Kidney (tissue), 13 donors: ENCODE measurements at regions not wholly inside any gene's neighbourhood (a gene's known extent, or its start where the extent isn't known, plus 50 kb on each side); places are given as distances from the start of the nearest gene placed in this dataset.

Experiments used
- DNase-seq, 5 donors: peaks; one replicate each; pipeline ENCODE4 v3.0.0-alpha.2; 2013 to 2020
- FAIRE-seq: peaks from 2 replicates; lab custom pipeline; 2012; peaks lifted over from hg19 to GRCh38; lab: Jason Lieb, UNC
- H3K27ac ChIP-seq, 2 donors: one replicate each; pipeline ENCODE4 v1.7.0; 2013; ENCODE audit warnings: low read depth in 2 of 2, low read length in 2 of 2, inconsistent platforms in 1 of 2
- H3K27me3 ChIP-seq: one replicate; pipeline ENCODE4 v1.7.1; 2013; ENCODE audit warnings: low read length, inconsistent platforms; ENCODE audit not compliant: control insufficient read depth, insufficient read depth
- H3K36me3 ChIP-seq, 3 donors: one replicate each; pipeline versions ENCODE4 v1.7.0 to v1.7.1; 2013; ENCODE audit warnings: low read length in 3 of 3, control low read depth in 1 of 3, inconsistent platforms in 1 of 3; ENCODE audit not compliant: insufficient read depth in 3 of 3, control insufficient read depth in 2 of 3
- H3K4me1 ChIP-seq, 3 donors: one replicate each; pipeline versions ENCODE4 v1.7.0 to v1.7.1; 2013; ENCODE audit warnings: low read length in 3 of 3, inconsistent platforms in 1 of 3, low read depth in 1 of 3; ENCODE audit not compliant: control insufficient read depth in 2 of 3, insufficient read depth in 2 of 3
- H3K4me3 ChIP-seq, 3 donors: one replicate each; pipeline versions ENCODE4 v1.7.0 to v1.8.1; 2013; ENCODE audit warnings: low read length in 3 of 3, control low read depth in 1 of 3, inconsistent platforms in 1 of 3
- H3K9ac ChIP-seq, 3 donors: one replicate each; pipeline versions ENCODE4 v1.7.0 to v1.7.1; 2013; ENCODE audit warnings: low read length in 3 of 3, control low read depth in 1 of 3, inconsistent platforms in 1 of 3
- H3K9me3 ChIP-seq, 3 donors: one replicate each; pipeline versions ENCODE4 v1.7.0 to v1.7.1; 2013; ENCODE audit warnings: low read length in 3 of 3, control low read depth in 1 of 3, inconsistent platforms in 1 of 3; ENCODE audit not compliant: control insufficient read depth in 2 of 3, insufficient read depth in 1 of 3
- CTCF ChIP-seq: IDR thresholded peaks from 3 replicates; pipeline ENCODE4 v1.5.1; 2012; ENCODE audit warnings: mild to moderate bottlenecking, moderate library complexity, borderline replicate concordance; ENCODE audit not compliant: insufficient read depth; ENCODE audit errors: extremely low read depth
- intact Hi-C: fragments of 100-400 bp; cut with DNase I; formaldehyde crosslinking; loops from one replicate; pipeline ENCODE4 v1.11.1; 2022
- donor health status: control.
- donor health status: control.
- donor health status: control.
- donor health status: control.
- donor health status: control.
- donor health status: DM: yes; HTN: yes; CAD: no.
- donor health status: Normal renal cell carcinoma (clear cell type).

- peak in 1 of 5 donors; percentile 11 for DNase-seq
- Histone ChIP-seq H3K27me3 (no peaks in the 10 kb centered on the region), H3K4me1 (no peaks in the 10 kb centered on the region), H3K9me3 (no peaks in the 10 kb centered on the region), H3K4me3 (no peak overlapping the region), H3K36me3 (no peaks in the 10 kb centered on the region), H3K9ac (no peak overlapping the region), H3K27ac (no peak overlapping the region)
- TF ChIP-seq CTCF = no peak
- no peak for FAIRE-seq
- intact Hi-C loops = no loop called here
Observed at GRCh38 chr3:70832089-70832833, 519.8 kb upstream of the MDFIC2 start.

DNA sequence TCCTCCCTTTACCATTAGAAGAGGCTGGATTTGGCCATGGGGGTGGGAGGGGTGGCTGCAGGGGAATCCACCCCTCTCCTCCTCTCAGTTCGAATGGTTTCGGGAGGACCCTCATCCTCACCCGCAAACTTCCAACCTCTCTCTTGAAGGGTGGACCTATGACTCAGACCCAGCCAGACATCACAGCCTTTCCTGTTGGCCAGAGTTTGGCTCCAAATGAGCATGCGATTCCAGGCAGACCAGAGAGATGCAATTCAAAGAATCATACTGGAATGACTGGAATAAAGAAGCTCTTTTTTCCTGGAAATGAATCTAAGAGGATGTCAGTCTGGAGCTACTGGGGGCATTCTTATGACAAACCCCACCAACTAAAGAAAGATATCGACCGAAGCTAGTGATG is 516.7 kb upstream of the MDFIC2 start:
- Histone ChIP-seq H3K9ac (no peak overlapping the region), H3K9me3 (no peaks in the 10 kb centered on the region), H3K36me3 (no peaks in the 10 kb centered on the region), H3K27me3 (no peaks in the 10 kb centered on the region), H3K27ac (no peak overlapping the region), H3K4me3 (no peak overlapping the region), H3K4me1 (no peaks in the 10 kb centered on the region)
- intact Hi-C loops = no loop called here
- FAIRE-seq (no peak), DNase-seq (no peak)
- no peak for TF ChIP-seq CTCF

DNA sequence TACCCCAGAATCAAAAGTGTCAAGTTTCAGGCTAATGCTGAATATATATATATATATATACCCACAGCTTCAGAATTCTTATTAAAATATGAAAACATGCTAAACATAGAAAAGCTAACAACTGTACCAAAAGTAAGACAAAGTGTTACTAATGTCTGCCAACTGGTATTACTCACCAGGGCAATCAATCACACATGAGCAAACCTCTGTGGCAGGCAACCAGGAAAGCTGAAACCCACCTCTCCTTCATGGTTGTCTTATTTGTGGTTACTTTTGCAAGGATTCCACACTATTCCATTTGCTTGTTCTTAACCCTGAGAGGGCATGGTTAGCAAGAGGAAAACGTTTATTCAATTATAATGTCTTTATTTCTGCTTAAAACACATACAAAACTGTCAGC is 512.3 kb upstream of the MDFIC2 start:
- Histone ChIP-seq H3K4me1 (no peaks in the 10 kb centered on the region), H3K27ac (no peak overlapping the region), H3K9ac (no peak overlapping the region), H3K9me3 (no peaks in the 10 kb centered on the region), H3K27me3 (no peaks in the 10 kb centered on the region), H3K36me3 (no peaks in the 10 kb centered on the region), H3K4me3 (no peak overlapping the region)
- no peak for FAIRE-seq
- DNase-seq = peak in 2 of 5 donors; percentile 40 to 45
- intact Hi-C loops = no loop called here
- TF ChIP-seq CTCF = no peak
